KMS-11 (cell line): ENCODE measurements at regions not wholly inside any gene's neighbourhood (a gene's known extent, or its start where the extent isn't known, plus 50 kb on each side); places are given as distances from the start of the nearest gene placed in this dataset.

Experiments
- H2AFZ ChIP-seq: fragments of 200-600 bp; sonication (generic); 2 replicates; pipeline ENCODE4 v1.6.1; 2016; ENCODE audit warnings: antibody characterized with exemption, mixed run types, low read depth
- H3K27ac ChIP-seq: fragments of 200-600 bp; sonication (generic); 2 replicates; pipeline ENCODE4 v1.6.1; 2016; ENCODE audit warnings: mild to moderate bottlenecking, mixed run types
- H3K27me3 ChIP-seq: fragments of 200-600 bp; sonication (generic); 2 replicates; pipeline ENCODE4 v1.6.1; 2017; ENCODE audit warnings: mild to moderate bottlenecking, low read depth, mixed run types, moderate library complexity; ENCODE audit not compliant: insufficient read depth
- H3K36me3 ChIP-seq: fragments of 200-600 bp; sonication (generic); 2 replicates; pipeline ENCODE4 v1.6.1; 2017; ENCODE audit warnings: mild to moderate bottlenecking, mixed run types; ENCODE audit not compliant: insufficient read depth
- H3K4me1 ChIP-seq: fragments of 200-600 bp; sonication (generic); 2 replicates; pipeline ENCODE4 v1.6.1; 2016; ENCODE audit warnings: mild to moderate bottlenecking, low read depth, mixed run types; ENCODE audit not compliant: poor library complexity, severe bottlenecking
- H3K4me2 ChIP-seq: fragments of 200-600 bp; sonication (generic); 2 replicates; pipeline ENCODE4 v1.7.0; 2016; ENCODE audit warnings: mild to moderate bottlenecking, mixed run types
- H3K4me3 ChIP-seq: fragments of 200-600 bp; sonication (generic); IDR thresholded peaks from 2 replicates; pipeline ENCODE4 v1.6.1; 2017; ENCODE audit warnings: low read depth, low read length, mixed read lengths; ENCODE audit not compliant: insufficient read depth
- H3K79me2 ChIP-seq: fragments of 200-600 bp; sonication (generic); 2 replicates; pipeline ENCODE4 v1.6.1; 2016; ENCODE audit warnings: low read depth, mixed run types; ENCODE audit not compliant: insufficient read depth
- H3K9ac ChIP-seq: fragments of 200-600 bp; sonication (generic); 2 replicates; pipeline ENCODE4 v1.6.1; 2016; ENCODE audit warnings: mild to moderate bottlenecking, mixed run types
- H4K20me1 ChIP-seq: fragments of 200-600 bp; sonication (generic); 2 replicates; pipeline ENCODE4 v1.6.1; 2016; ENCODE audit warnings: mild to moderate bottlenecking, mixed run types; ENCODE audit not compliant: insufficient read depth
- CTCF ChIP-seq: fragments of 200-600 bp; sonication (generic); conservative IDR thresholded peaks from 2 replicates; pipeline ENCODE4 v1.6.1; 2017; ENCODE audit warnings: low read depth, mild to moderate bottlenecking, antibody characterized with exemption, low read length, moderate library complexity, mixed read lengths

- Histone ChIP-seq H3K9ac (no peak overlapping the region), H3K79me2 (no peaks in the 10 kb centered on the region), H3K27me3 (no peaks in the 10 kb centered on the region), H2AFZ (no peak overlapping the region), H4K20me1 (no peaks in the 10 kb centered on the region), H3K27ac (no peak overlapping the region), H3K4me1 (no peaks in the 10 kb centered on the region), H3K4me2 (no peak overlapping the region), H3K36me3 (no peaks in the 10 kb centered on the region), H3K4me3 (no peak overlapping the region)
- TF ChIP-seq CTCF, result no peak
These were observed 145.0 kb downstream of the UBE2E3 start for GRCh38 chr2:181125359-181125758.

GRCh38 chr2:181126311-181126868 lies 146.0 kb downstream of the UBE2E3 start:
- no peak overlapping the region for H3K4me2 ChIP-seq
- TF ChIP-seq CTCF, result no peak
- H3K36me3 ChIP-seq, result no peaks in the 10 kb centered on the region
- H3K4me3 ChIP-seq, result no peak overlapping the region
- no peaks in the 10 kb centered on the region for H3K79me2 ChIP-seq
- H3K9ac ChIP-seq, result no peak overlapping the region
- no peaks in the 10 kb centered on the region for H3K4me1 ChIP-seq
- no peaks in the 10 kb centered on the region for H4K20me1 ChIP-seq
- no peaks in the 10 kb centered on the region for H3K27me3 ChIP-seq
- no peak overlapping the region for H3K27ac ChIP-seq
- no peak overlapping the region for H2AFZ ChIP-seq

DNA sequence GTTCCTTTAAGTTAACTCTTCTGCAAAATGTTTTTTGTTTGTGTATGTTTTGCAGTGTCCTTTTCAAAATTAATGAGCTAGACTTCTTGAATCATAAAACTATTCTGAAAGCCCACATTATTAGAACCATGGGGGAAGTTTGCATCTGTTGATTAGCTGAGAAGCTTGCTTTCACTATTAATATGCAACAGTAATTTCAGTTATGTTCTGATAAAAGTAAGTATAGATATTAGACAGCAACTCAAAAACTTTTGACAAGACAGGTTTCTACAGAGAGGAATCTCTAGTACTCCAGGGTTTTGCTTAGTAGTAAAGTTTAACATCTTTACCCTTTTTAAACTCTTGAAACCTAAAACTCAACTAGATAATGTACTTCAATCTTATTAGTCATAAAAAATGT lies 147.8 kb downstream of the UBE2E3 start:
- TF ChIP-seq CTCF, result no peak
- Histone ChIP-seq H3K4me1 (no peaks in the 10 kb centered on the region), H3K4me3 (no peak overlapping the region), H2AFZ (no peak overlapping the region), H3K79me2 (no peaks in the 10 kb centered on the region), H3K27me3 (no peaks in the 10 kb centered on the region), H3K36me3 (no peaks in the 10 kb centered on the region), H3K9ac (no peak overlapping the region), H4K20me1 (no peaks in the 10 kb centered on the region), H3K4me2 (no peak overlapping the region), H3K27ac (no peak overlapping the region)

- Histone ChIP-seq H3K4me2 (no peak overlapping the region), H3K79me2 (no peaks in the 10 kb centered on the region)
These were observed 149.1 kb downstream of the UBE2E3 start for GRCh38 chr2:181129364-181130056.

More at GRCh38 chr2:181129364-181130056, 149.1 kb downstream of the UBE2E3 start:
- no peaks in the 10 kb centered on the region for H3K4me1 ChIP-seq
- H3K9ac ChIP-seq, result no peak overlapping the region
- no peaks in the 10 kb centered on the region for H3K36me3 ChIP-seq
- H3K27ac ChIP-seq, result no peak overlapping the region
- no peak for TF ChIP-seq CTCF
- no peak overlapping the region for H2AFZ ChIP-seq
- H3K27me3 ChIP-seq, result no peaks in the 10 kb centered on the region
- H3K4me3 ChIP-seq, result no peak overlapping the region
- no peaks in the 10 kb centered on the region for H4K20me1 ChIP-seq
